Liver (tissue), 8 donors: ENCODE measurements at regions not wholly inside any gene's neighbourhood (a gene's known extent, or its start where the extent isn't known, plus 50 kb on each side); places are given as distances from the start of the nearest gene placed in this dataset.
"Not testable (repeated sequence)": the region's sequence is repeated elsewhere in the genome, so short reads cannot be mapped to it uniquely, and the experiment has no call there.

Experiments used
- DNase-seq: peaks from one replicate; pipeline ENCODE4 v3.0.0-alpha.2; 2017; ENCODE audit warnings: low spot score
- H3K27ac ChIP-seq, 2 donors: one replicate each; pipeline ENCODE4 v1.7.0; 2013; ENCODE audit warnings: inconsistent platforms in 2 of 2, low read length in 2 of 2, control low read depth in 1 of 2, low read depth in 1 of 2, mild to moderate bottlenecking in 1 of 2
- H3K27me3 ChIP-seq, 4 donors: one replicate each; pipeline versions ENCODE4 v1.6.1 to v1.7.0; 2013; ENCODE audit warnings: low read length in 3 of 4, inconsistent platforms in 1 of 4, mild to moderate bottlenecking in 1 of 4, moderate library complexity in 1 of 4; ENCODE audit not compliant: control insufficient read depth in 4 of 4, insufficient read depth in 4 of 4
- H3K36me3 ChIP-seq, 4 donors: one replicate each; pipeline versions ENCODE4 v1.6.1 to v1.7.0; 2013; ENCODE audit warnings: low read length in 3 of 4, mild to moderate bottlenecking in 3 of 4, low read depth in 1 of 4, moderate library complexity in 1 of 4; ENCODE audit not compliant: control insufficient read depth in 4 of 4, insufficient read depth in 3 of 4
- H3K4me1 ChIP-seq, 4 donors: one replicate each; pipeline versions ENCODE4 v1.6.1 to v1.7.0; 2013; ENCODE audit warnings: low read length in 3 of 4, mild to moderate bottlenecking in 3 of 4, moderate library complexity in 1 of 4; ENCODE audit not compliant: control insufficient read depth in 4 of 4, insufficient read depth in 4 of 4
- H3K4me3 ChIP-seq, 3 donors: one replicate each; pipeline versions ENCODE4 v1.6.1 to v1.7.0; 2013; ENCODE audit warnings: low read length in 3 of 3, control low read depth in 1 of 3, low read depth in 1 of 3, mild to moderate bottlenecking in 1 of 3
- H3K9ac ChIP-seq, 2 donors: one replicate each; pipeline ENCODE4 v1.7.0; 2013; ENCODE audit warnings: low read length in 2 of 2, mild to moderate bottlenecking in 2 of 2, moderate library complexity in 2 of 2, control low read depth in 1 of 2, low read depth in 1 of 2
- H3K9me3 ChIP-seq, 4 donors: one replicate each; pipeline versions ENCODE4 v1.6.1 to v1.7.0; 2013; ENCODE audit warnings: low read length in 3 of 4; ENCODE audit not compliant: control insufficient read depth in 4 of 4
- EGR1 ChIP-seq, 2 donors: IDR thresholded peaks; 2 replicates each; pipeline ENCODE4 v1.6.1; 2016 to 2018; ENCODE audit warnings: antibody characterized with exemption in 2 of 2, low read depth in 2 of 2
- FOXA1 ChIP-seq: IDR thresholded peaks from 2 replicates; pipeline ENCODE4 v1.6.1; 2016; ENCODE audit warnings: antibody characterized with exemption
- GABPA ChIP-seq, 2 donors: IDR thresholded peaks in 1 of 2; conservative IDR thresholded peaks in 1 of 2; 2 replicates each; pipeline ENCODE4 v1.6.1; 2016; ENCODE audit warnings: antibody characterized with exemption in 2 of 2, mild to moderate bottlenecking in 1 of 2, moderate library complexity in 1 of 2
- HNF4G ChIP-seq: IDR thresholded peaks from 2 replicates; pipeline ENCODE4 v1.6.1; 2016; ENCODE audit warnings: antibody characterized with exemption
- JUND ChIP-seq, 2 donors: IDR thresholded peaks; 2 replicates each; pipeline ENCODE4 v1.6.1; 2016; ENCODE audit warnings: antibody characterized with exemption in 2 of 2
- RAD21 ChIP-seq, 2 donors: IDR thresholded peaks; 2 replicates each; pipeline ENCODE4 v1.6.1; 2016; ENCODE audit warnings: antibody characterized with exemption in 2 of 2, mild to moderate bottlenecking in 2 of 2
- RXRA ChIP-seq, 2 donors: IDR thresholded peaks; 2 replicates each; pipeline ENCODE4 v1.6.1; 2017 to 2018; ENCODE audit warnings: antibody characterized with exemption in 2 of 2, mild to moderate bottlenecking in 1 of 2
- TAF1 ChIP-seq: conservative IDR thresholded peaks from 2 replicates; pipeline ENCODE4 v1.6.1; 2016; ENCODE audit warnings: antibody characterized with exemption, mild to moderate bottlenecking
- YY1 ChIP-seq: IDR thresholded peaks from 2 replicates; pipeline ENCODE4 v1.6.1; 2016; ENCODE audit warnings: antibody characterized with exemption, mild to moderate bottlenecking
- whole genome bisulfite sequencing: extraction: QIAGEN DNeasy Blood & Tissue Kit; methylation state at CpG from one replicate; pipeline ENCODE4 v1.1.7; 2013; 5-methylcytosine and 5-hydroxymethylcytosine counted together
- TF ChIP-seq, protein P1 (sequence below): fragments of 150-350 bp; IDR thresholded peaks from 2 replicates; pipeline ENCODE4 v1.5.1; 2017; ENCODE audit warnings: improper control_type of control experiment, low read depth, low read length; ENCODE audit not compliant: missing input control
- donor health status: healthy.
- donor health status: healthy.
- donor health status: healthy.
- donor health status: healthy.
- donor health status: healthy.

GRCh38 chr1:239987103-239987745, 104.5 kb upstream of the FMN2 start:
- Histone ChIP-seq H3K36me3 (no peaks in the 10 kb centered on the region), H3K4me3 (no peak overlapping the region), H3K4me1 (no peaks in the 10 kb centered on the region), H3K9ac (no peak overlapping the region), H3K9me3 (no peaks in the 10 kb centered on the region), H3K27ac (no peak overlapping the region), H3K27me3 (no peaks in the 10 kb centered on the region)
- no peak for DNase-seq
- TF ChIP-seq, protein P1, sequence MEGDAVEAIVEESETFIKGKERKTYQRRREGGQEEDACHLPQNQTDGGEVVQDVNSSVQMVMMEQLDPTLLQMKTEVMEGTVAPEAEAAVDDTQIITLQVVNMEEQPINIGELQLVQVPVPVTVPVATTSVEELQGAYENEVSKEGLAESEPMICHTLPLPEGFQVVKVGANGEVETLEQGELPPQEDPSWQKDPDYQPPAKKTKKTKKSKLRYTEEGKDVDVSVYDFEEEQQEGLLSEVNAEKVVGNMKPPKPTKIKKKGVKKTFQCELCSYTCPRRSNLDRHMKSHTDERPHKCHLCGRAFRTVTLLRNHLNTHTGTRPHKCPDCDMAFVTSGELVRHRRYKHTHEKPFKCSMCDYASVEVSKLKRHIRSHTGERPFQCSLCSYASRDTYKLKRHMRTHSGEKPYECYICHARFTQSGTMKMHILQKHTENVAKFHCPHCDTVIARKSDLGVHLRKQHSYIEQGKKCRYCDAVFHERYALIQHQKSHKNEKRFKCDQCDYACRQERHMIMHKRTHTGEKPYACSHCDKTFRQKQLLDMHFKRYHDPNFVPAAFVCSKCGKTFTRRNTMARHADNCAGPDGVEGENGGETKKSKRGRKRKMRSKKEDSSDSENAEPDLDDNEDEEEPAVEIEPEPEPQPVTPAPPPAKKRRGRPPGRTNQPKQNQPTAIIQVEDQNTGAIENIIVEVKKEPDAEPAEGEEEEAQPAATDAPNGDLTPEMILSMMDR, result peak; percentile 66
- TF ChIP-seq EGR1 (IDR thresholded peaks at IDR 0.05; ENCODE audit: low read depth in 2 of 2) (no peak), RXRA (IDR thresholded peaks at IDR 0.05) (no peak), JUND (IDR thresholded peaks at IDR 0.05) (no peak), RAD21 (IDR thresholded peaks at IDR 0.05) (peak; percentile 70 to 77), HNF4G (no peak)
- WGBS, result 1% methylated on average over 2 of the region's 2 CpGs

DNA sequence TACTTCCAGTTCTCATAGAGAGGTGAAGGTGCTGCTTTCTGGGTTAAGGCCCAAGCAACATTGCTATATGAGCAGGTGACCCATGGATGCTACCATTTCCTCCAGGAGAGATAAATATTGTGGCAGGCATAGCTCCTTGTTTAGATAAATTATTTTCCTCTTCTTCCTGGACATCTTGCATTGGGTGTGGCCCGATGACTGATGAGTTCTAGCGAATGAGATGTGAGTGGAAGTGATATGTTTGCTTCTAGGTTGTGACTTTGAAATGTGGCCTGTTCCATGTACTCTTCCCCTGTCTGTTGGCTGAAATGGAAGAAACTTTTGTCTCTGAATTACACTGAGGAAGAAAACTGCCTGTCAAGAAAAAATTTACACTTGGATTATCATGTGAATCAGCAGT, 101.7 kb upstream of the FMN2 start:
- DNase-seq, result no peak
- WGBS, result 82% methylated on average over 2 of the region's 2 CpGs
- H3K27ac ChIP-seq, result no peak overlapping the region
- peaks cover 0 to 4% (median 0%) of the 10 kb centered on the region in 4 donors for H3K27me3 ChIP-seq
- no peaks in the 10 kb centered on the region for H3K36me3 ChIP-seq
- H3K4me3 ChIP-seq, result no peak overlapping the region
- no peaks in the 10 kb centered on the region for H3K4me1 ChIP-seq
- H3K9me3 ChIP-seq, result no peaks in the 10 kb centered on the region
- no peak for TF ChIP-seq GABPA (IDR thresholded peaks at IDR 0.05 in 1 of 2, conservative IDR thresholded peaks at IDR 0.05 in 1 of 2)
- TF ChIP-seq RAD21 (IDR thresholded peaks at IDR 0.05), result no peak
- no peak overlapping the region for H3K9ac ChIP-seq

DNA sequence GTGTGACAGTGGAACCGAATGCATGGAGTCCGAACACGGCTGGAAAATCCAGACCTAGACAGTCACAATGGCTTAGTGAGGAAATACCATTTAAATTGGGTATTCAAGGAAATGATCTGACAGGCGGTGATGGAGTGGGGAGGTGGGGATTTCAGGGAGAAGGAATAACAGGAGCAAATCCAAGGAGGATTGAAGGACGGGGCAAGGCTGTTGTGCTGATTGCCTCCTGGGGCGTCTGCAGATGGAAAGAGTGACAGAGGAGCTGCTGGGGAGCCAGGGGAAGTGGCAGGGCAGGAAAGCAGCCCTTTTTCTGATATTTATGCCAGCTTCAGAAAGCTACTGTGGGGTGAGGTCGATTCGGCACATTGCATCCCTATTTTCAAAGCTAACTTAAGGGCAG, 99.1 kb upstream of the FMN2 start:
- H3K4me3 ChIP-seq, H3K9me3 ChIP-seq: not testable (repeated sequence)
- WGBS, result 67% methylated on average over 8 of the region's 8 CpGs

GRCh38 chr1:239993366-239993765, 98.3 kb upstream of the FMN2 start:
- TF ChIP-seq TAF1 (no peak), RAD21 (IDR thresholded peaks at IDR 0.05) (no peak), FOXA1 (no peak), YY1 (no peak)
- TF ChIP-seq, protein P1, result no peak
- Histone ChIP-seq H3K9me3 (no peaks in the 10 kb centered on the region), H3K9ac (no peak overlapping the region), H3K4me3 (no peak overlapping the region), H3K27ac (no peak overlapping the region), H3K27me3 (peaks cover 0 to 7% (median 6%) of the 10 kb centered on the region in 4 donors), H3K4me1 (peaks cover 0 to 9% (median 3%) of the 10 kb centered on the region in 4 donors), H3K36me3 (no peaks in the 10 kb centered on the region)
- no peak for DNase-seq
- 70% methylated on average over 4 of the region's 4 CpGs for WGBS

More for the DNA sequence above, 99.1 kb upstream of the FMN2 start:
- not testable (repeated sequence) for DNase-seq, H3K4me1 ChIP-seq, H3K27me3 ChIP-seq, H3K27ac ChIP-seq, H3K36me3 ChIP-seq, H3K9ac ChIP-seq
